ENCODE measurements at regions not wholly inside any gene's neighbourhood (a gene's known extent, or its start where the extent isn't known, plus 50 kb on each side); places are given as distances from the start of the nearest gene placed in this dataset.
A peak's percentile ranks its signal among the peaks of the same experiment; 100 is the strongest.
"Not testable (repeated sequence)": the region's sequence is repeated elsewhere in the genome, so short reads cannot be mapped to it uniquely, and the experiment has no call there.

DNA sequence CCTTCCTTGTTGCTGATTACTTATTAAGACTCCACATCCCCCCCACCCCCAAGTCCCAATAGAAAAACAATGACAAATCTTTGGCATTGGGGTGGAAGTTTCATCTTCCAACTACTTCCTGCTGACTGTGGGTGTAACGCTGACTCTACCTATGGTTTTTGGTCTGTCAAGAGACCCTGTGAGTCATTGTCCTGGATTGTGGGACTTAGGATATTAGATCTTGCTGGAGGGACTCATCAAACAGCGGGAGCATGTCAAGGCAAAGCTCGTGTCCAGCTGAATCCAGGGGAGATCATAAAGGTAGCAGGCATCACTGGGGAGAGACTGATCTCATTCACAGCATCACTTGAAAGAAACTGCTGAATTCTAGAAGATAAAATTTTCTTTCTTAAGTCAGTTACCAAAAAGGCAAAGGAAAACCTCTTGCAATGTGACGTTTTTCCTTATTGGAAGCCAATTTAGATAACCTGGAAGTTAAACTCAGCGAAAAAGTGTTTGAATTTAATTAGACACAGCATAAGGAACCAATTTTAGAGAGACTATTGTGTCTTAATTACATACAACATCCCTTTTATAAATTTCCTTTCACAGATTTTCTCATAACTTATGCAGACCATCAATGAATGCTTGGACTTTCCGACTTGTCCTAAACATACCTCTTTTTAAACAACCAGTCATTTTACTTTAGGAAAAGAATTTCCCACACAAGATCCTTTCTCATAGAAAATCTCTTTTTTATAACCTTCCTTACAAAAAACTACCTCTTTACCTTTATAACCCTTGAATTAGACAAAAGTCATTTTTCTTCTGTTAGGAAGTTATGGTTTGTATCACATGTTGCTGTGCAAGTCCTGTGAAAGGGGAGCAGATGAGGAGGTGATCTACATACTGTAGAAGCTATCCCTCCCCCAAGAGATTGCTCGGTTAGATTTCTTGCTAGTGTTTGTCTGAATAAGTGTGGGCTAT lies 94.6 kb upstream of the SCAF11 start:
- no peak for DNase-seq

DNA sequence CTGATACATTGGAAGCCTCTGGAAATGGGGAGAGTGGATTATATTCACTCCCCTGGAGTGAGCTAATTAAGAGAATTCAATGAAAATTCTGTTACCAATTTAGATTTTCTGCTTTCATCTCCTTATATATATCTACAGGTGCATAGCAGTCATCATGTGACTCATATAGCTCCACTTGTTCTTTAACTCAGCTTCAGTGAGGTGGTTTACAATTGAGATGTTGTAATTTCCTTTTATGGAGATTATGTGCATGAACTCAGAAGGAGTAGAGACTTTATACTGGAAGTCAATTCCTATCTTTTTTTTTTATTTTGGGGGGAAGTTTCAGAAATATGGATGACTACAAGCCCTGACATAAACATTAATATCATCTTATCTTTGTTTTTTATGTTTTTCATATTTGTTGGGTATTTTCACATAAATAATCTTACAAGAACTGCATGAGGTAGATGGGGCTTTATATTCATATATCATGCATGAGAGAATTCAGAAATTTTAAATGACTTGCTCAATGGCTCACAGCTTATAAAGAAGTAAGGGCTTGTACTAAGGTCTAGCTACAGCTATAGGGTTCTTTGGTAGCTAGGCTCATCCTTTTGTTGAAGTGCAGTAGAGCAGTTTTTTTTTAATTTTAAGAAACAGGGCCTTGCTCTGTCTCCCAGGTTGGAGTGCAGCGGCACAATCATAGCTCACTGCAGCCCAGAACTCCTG lies 92.3 kb upstream of the SCAF11 start:
- no peak for DNase-seq

DNA sequence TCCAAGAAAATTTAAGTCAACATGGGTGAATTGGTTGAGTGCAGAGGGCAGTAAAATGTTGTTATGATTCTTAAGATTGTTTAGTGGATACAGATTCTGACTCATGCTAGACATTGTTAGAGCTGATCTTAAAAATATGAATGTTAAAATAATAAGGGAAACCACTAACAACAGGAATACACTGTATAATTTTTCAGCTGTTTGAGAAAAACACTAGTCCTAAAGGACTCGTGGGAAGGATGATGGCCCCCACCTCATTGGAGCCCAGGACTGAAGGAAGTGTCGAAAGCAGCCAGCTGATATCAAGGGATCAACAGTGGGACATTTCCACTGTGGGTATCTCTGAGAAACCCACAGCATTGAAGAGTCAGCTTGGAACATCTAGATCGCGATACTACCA lies 82.9 kb upstream of the SCAF11 start:
- no peak for DNase-seq

DNA sequence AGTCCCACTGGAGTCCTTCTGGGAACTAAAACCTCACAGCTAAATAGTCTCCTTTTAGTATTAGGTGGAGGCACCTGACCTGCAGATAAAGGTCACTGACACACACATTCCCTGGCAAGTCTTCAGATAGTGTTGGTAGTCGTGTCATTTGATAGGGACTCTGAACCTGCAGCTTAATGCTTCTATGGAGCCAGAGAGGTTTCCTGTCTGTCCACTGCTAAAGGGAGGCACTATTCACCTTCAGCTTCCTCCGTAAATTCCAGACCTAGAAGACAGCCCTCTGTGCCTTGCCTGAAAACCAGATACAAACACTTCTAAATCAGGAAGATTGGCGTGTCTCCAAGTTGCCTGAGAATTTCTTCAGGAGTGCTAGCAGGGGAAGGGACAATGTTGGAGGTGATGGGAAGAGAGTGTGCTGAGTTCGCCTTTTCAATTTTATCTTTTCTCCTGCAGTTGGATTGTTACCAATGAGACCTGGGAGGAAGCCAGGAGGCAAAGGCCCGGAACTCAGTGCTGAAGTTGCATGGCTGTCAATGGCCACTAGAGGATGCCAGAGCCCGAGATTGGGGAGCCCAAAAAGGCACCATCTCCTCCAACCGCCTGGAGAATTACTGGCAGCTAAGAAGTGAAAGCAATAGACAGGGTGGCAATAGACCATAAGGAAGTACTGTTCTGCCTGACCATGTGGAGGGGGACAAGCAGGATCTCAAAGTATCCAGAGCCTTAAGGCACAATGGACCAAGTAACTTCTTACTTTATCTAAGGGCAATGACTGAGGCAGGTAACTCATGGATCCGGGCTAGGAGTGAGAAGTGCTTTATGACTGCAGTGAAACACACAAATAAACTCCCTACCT lies 81.6 kb upstream of the SCAF11 start:
- DNase-seq: peak; percentile 59

DNA sequence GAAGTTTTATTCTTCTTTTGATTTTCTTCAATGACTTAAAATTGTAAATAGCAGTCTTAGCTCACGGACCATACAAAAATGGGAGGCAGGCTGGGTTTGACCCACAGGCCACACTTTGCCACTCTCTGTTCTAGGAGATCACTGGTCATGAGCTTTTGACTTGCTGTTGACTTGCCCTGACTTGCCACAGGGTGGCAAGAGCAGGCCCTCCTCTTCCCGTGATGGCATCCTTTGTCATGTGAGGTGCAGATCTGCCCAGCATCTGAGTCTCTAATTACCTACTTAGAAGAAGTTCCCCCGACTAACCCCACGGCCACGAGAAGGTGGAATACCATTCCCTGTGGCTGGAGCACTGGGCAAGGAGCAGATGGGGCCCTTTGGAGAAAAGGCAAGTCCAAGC lies 81.0 kb upstream of the SCAF11 start:
- no peak for DNase-seq

DNA sequence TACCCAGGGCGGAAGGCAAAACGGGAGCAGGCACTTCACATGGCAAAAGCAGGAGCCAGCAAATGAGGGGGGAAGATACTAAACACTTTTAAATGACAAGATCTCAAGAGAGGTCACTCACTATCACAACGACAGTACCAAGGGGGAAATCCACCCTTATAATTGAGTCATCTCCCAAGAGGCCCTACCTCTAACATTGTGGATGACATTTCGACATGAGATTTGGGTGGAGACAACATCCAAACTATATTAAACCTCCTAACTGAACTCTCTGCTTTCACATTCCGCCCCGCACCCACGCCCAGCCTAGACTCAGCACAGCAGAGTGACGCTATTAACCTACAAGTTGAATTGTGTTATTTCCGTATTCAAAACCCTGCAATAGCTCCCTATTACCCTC lies 76.7 kb upstream of the SCAF11 start:
- DNase-seq: no peak

DNA sequence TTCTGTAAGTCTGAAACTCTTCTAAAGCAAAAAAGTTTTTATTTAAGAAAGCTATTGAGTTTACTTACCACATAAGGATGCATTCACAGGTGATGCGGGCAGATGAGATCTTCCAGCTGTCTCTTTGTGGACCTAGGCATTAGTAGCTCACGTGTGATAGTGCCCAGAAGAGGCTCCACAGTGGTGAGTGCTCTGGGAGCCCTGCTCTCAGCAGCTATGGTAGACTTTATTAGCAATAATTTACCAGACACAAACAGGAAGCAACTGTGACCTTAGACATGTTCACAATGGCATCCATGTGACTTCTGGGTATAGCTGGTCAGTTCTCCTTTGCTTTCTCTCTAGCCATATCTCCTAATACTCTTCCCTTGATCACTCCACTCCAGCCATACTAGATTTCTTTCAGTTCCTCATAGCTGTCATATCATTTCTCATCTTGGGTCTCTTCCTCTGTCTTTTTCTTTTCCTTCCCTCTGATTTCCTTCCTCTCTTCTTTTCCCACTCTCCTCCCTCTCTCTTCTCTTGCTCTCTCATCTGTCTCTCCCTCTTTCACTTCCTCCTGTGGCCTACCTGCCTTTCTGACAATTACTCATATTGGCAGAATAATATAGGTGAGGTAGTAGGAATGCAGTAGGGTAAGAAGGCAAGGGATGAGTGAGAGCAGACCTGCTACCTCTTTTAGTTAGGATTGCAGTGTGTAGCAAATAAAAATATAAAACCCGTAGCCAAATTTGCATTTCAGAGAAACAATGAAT lies 75.2 kb upstream of the SCAF11 start:
- DNase-seq: no peak

DNA sequence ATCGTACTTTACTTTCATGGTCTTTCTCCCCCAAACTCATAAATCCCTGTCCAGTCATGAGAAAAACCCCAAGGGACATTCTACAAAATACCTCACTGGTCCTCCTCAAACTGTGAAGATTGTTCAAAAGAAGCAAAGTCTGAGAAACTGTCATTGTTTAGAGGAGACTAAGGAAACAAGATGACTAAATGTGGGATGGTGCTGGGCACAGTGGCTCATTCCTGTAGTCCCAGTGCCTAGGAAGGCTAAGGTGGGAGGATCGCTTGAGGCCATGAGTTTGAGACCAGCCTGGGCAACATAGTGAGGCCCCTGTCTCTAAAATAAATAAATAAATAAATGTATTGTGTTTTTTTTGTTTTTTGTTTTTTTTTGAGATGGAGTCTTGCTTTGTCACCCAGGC lies 74.2 kb upstream of the SCAF11 start:
- no peak for DNase-seq

DNA sequence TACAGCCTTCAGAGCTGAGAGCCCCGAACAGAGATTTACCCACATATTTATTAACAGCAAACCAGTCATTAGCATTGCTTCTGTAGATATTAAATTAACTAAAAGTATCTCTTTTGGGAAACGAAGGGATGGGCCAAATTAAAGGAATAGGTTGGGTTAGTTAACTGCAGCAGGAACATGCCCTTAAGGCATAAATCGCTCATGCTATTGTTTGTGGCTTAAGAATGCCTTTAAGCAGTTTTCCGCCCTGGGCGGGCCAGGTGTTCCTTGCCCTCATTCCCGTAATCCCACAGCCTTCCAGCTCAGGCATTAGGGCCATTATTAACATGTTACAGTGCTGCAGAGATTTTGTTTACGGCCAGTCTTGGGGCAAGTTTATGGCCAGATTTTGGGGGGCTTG lies 68.3 kb upstream of the SCAF11 start:
- not testable (repeated sequence) for DNase-seq

DNA sequence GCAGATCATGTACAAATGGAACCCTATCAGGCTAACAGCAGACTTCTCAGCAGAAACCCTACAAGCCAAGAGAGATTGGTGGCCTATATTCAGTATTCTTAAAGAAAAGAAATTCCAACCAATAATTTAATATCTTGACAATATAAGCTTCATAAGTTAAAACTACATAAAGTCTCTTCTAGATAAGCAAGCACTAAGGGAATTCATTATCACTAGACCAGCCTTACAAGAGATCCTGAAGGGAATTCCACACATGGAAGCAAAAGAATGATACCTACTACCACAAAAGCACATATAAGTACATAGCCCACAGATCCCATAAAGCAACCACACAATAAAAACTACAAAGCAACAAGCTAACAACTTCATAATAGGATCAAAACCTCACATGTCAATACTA lies 60.4 kb upstream of the SCAF11 start:
- DNase-seq: no peak

DNA sequence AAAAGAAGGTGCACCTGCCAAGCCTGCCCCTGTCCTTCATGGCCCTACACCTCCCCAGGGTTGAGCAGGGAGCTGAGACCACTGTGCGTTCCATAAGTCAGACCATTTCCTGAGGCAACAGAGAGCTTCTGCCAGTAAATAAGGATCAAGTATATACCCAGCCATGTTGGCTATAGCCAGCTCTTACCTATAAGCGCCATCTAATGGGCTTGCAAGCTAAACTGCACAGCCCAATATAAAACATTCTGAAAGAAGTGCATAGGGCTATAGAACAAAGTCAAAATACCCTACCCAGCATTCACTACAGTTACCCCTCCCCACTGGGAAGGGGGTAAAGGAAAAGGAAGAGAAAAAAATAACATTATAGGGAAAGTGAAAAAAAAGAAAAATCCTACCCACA lies 59.3 kb upstream of the SCAF11 start:
- DNase-seq: no peak

DNA sequence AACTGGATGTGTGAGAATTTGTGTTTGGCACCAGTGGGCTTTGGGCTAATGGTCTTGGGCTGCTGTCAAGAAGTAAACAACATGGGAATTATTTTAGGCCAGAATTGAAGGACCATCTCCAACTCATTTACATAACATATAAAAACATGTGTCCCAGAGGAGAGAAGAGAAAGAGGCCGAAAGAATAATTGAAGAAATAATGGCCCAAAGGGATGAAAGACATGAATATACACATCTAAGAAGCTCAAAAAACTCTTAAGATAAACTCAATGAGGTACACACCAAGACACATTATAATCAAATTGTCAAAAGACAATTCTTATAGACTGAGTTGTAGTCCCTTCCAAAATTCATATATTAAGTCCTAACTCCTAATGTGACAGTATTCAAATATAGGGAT lies 56.1 kb upstream of the SCAF11 start:
- DNase-seq: no peak

DNA sequence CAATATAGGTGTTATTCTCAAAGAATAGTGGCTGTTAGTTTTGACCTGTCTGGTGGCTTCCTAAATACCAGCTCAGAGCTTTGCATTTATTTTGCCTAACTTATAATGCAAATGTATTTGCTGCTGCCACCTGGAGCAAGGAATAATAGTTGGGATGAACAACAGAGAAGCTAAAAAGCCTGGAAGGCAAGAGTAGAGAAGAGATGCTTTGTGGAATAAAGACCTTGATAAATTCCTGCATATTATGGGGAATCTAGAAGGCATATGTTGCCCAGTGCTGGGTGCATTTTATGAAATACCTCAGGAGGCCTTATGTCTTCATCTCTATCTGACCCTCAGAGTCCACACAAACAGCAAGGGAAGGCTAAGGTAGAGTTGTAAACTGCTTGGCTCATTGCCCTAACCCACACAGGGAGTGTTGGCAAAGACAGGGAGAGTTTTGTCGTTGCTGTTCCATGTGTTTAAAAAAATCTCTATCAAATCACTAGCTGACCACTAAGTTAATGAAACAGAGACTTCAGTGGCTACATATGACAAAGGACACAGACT lies 53.7 kb upstream of the SCAF11 start:
- no peak for DNase-seq
